ENCODE measurements at regions not wholly inside any gene's neighbourhood (a gene's known extent, or its start where the extent isn't known, plus 50 kb on each side); places are given as distances from the start of the nearest gene placed in this dataset.

- H3K27ac ChIP-seq (ENCODE audit: low read length): no peak overlapping the region
- WGBS (ENCODE audit: insufficient coverage, insufficient read length): no CpG with 5 or more reads among the region's 3 CpGs
Measured at GRCh38 chr3:181549266-181549665, 162.5 kb upstream of the SOX2 start.

GRCh38 chr3:181541414-181541813, 170.3 kb upstream of the SOX2 start:
- Histone ChIP-seq H3K27me3 (ENCODE audit: control insufficient read depth, insufficient read depth, low read length) (no peaks in the 10 kb centered on the region), H3K9me3 (ENCODE audit: control insufficient read depth, insufficient read depth, low read length) (no peaks in the 10 kb centered on the region), H3K4me3 (ENCODE audit: low read length) (no peak overlapping the region), H3K4me1 (ENCODE audit: control insufficient read depth, insufficient read depth, low read length) (no peaks in the 10 kb centered on the region), H3K36me3 (ENCODE audit: control insufficient read depth, insufficient read depth, low read length) (no peaks in the 10 kb centered on the region), H3K27ac (ENCODE audit: low read length) (no peak overlapping the region)
- WGBS (ENCODE audit: insufficient coverage, insufficient read length): no CpG with 5 or more reads among the region's 2 CpGs
- no peak for DNase-seq (ENCODE audit: low read depth, low spot score)

More at GRCh38 chr3:181549266-181549665, 162.5 kb upstream of the SOX2 start:
- H3K27me3 ChIP-seq (ENCODE audit: control insufficient read depth, insufficient read depth, low read length): no peaks in the 10 kb centered on the region
- H3K9me3 ChIP-seq (ENCODE audit: control insufficient read depth, insufficient read depth, low read length): no peaks in the 10 kb centered on the region
- no peaks in the 10 kb centered on the region for H3K36me3 ChIP-seq (ENCODE audit: control insufficient read depth, insufficient read depth, low read length)
- no peak overlapping the region for H3K4me3 ChIP-seq (ENCODE audit: low read length)
- no peak for DNase-seq (ENCODE audit: low read depth, low spot score)
- no peaks in the 10 kb centered on the region for H3K4me1 ChIP-seq (ENCODE audit: control insufficient read depth, insufficient read depth, low read length)

- Histone ChIP-seq H3K36me3 (ENCODE audit: control insufficient read depth, insufficient read depth, low read length) (no peaks in the 10 kb centered on the region), H3K9me3 (ENCODE audit: control insufficient read depth, insufficient read depth, low read length) (no peaks in the 10 kb centered on the region), H3K27me3 (ENCODE audit: control insufficient read depth, insufficient read depth, low read length) (no peaks in the 10 kb centered on the region), H3K4me3 (ENCODE audit: low read length) (no peak overlapping the region), H3K27ac (ENCODE audit: low read length) (no peak overlapping the region), H3K4me1 (ENCODE audit: control insufficient read depth, insufficient read depth, low read length) (peaks cover 1% of the 10 kb centered on the region; the same call in 1 of the 2 replicates)
- no CpG with 5 or more reads among the region's 3 CpGs for WGBS (ENCODE audit: insufficient coverage, insufficient read length)
- no peak for DNase-seq (ENCODE audit: low read depth, low spot score)
Measured at GRCh38 chr3:181534781-181535221, 176.9 kb upstream of the SOX2 start.

DNA sequence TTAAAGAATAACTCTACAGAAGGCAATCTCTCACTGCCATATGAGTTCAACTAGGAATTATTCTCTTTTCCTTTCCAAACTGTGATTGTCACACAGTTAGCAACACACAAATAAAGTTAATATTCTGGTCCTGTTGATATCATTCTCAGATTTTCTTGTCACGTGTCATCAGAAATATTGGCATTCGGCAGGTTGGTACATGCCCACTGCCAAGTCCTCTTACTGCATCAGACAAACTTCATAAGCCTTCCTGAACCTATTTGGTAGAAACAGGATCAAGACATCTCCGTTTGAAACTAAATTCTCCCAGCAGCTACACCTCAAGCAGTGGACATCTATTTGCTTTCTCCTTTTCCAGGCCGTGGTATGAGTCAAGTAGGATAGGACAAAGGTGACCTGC, 177.9 kb upstream of the SOX2 start:
- Histone ChIP-seq H3K36me3 (ENCODE audit: control insufficient read depth, insufficient read depth, low read length) (no peaks in the 10 kb centered on the region), H3K4me3 (ENCODE audit: low read length) (no peak overlapping the region)

GRCh38 chr3:181530584-181530983, 181.1 kb upstream of the SOX2 start:
- Histone ChIP-seq H3K27ac (ENCODE audit: low read length) (no peak overlapping the region), H3K36me3 (ENCODE audit: control insufficient read depth, insufficient read depth, low read length) (no peaks in the 10 kb centered on the region), H3K4me1 (ENCODE audit: control insufficient read depth, insufficient read depth, low read length) (peaks cover 1% of the 10 kb centered on the region; the same call in 1 of the 2 replicates), H3K9me3 (ENCODE audit: control insufficient read depth, insufficient read depth, low read length) (no peaks in the 10 kb centered on the region), H3K4me3 (ENCODE audit: low read length) (no peak overlapping the region), H3K27me3 (ENCODE audit: control insufficient read depth, insufficient read depth, low read length) (no peaks in the 10 kb centered on the region)
- DNase-seq (ENCODE audit: low read depth, low spot score): no peak

More for the DNA sequence above, 177.9 kb upstream of the SOX2 start:
- no CpG with 5 or more reads among the region's 4 CpGs for WGBS (ENCODE audit: insufficient coverage, insufficient read length)
- DNase-seq (ENCODE audit: low read depth, low spot score): no peak
- Histone ChIP-seq H3K4me1 (ENCODE audit: control insufficient read depth, insufficient read depth, low read length) (peaks cover 1% of the 10 kb centered on the region; the same call in 1 of the 2 replicates), H3K27ac (ENCODE audit: low read length) (no peak overlapping the region), H3K9me3 (ENCODE audit: control insufficient read depth, insufficient read depth, low read length) (no peaks in the 10 kb centered on the region), H3K27me3 (ENCODE audit: control insufficient read depth, insufficient read depth, low read length) (no peaks in the 10 kb centered on the region)

- WGBS (ENCODE audit: insufficient coverage, insufficient read length): no CpG with 5 or more reads among the region's 2 CpGs
- no peaks in the 10 kb centered on the region for H3K9me3 ChIP-seq (ENCODE audit: control insufficient read depth, insufficient read depth, low read length)
- H3K27ac ChIP-seq (ENCODE audit: low read length): no peak overlapping the region
- H3K36me3 ChIP-seq (ENCODE audit: control insufficient read depth, insufficient read depth, low read length): no peaks in the 10 kb centered on the region
- H3K4me3 ChIP-seq (ENCODE audit: low read length): no peak overlapping the region
- H3K4me1 ChIP-seq (ENCODE audit: control insufficient read depth, insufficient read depth, low read length): no peaks in the 10 kb centered on the region
- H3K27me3 ChIP-seq (ENCODE audit: control insufficient read depth, insufficient read depth, low read length): no peaks in the 10 kb centered on the region
- no peak for DNase-seq (ENCODE audit: low read depth, low spot score)
Measured at GRCh38 chr3:181521831-181522230, 189.9 kb upstream of the SOX2 start.

- no peak overlapping the region for H3K4me3 ChIP-seq (ENCODE audit: low read length)
- H3K4me1 ChIP-seq (ENCODE audit: control insufficient read depth, insufficient read depth, low read length): no peaks in the 10 kb centered on the region
- WGBS (ENCODE audit: insufficient coverage, insufficient read length): no CpG with 5 or more reads among the region's 3 CpGs
- H3K9me3 ChIP-seq (ENCODE audit: control insufficient read depth, insufficient read depth, low read length): no peaks in the 10 kb centered on the region
- H3K27me3 ChIP-seq (ENCODE audit: control insufficient read depth, insufficient read depth, low read length): no peaks in the 10 kb centered on the region
- H3K36me3 ChIP-seq (ENCODE audit: control insufficient read depth, insufficient read depth, low read length): no peaks in the 10 kb centered on the region
- no peak overlapping the region for H3K27ac ChIP-seq (ENCODE audit: low read length)
- DNase-seq (ENCODE audit: low read depth, low spot score): no peak
Measured at GRCh38 chr3:181518222-181518621, 193.5 kb upstream of the SOX2 start.

DNA sequence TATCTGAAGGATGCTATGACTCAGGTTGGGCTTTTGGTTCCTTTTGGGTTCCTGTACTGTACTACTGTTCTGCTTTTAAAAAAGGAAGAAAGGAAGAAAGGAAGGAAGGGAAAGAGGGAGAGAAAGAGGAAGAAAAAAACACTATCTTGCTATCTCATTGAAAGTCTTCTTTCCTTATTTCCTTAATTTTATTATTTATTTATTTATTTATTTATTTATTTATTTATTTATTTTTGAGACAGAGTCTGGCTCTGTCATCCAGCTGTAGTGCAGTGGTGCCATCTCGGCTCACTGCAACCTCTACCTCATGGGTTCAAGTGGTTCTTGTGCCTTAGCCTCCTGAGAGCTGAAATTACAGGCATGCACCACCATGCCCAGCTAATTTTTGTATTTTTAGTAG, 198.9 kb upstream of the SOX2 start:
- H3K9me3 ChIP-seq (ENCODE audit: control insufficient read depth, insufficient read depth, low read length): peaks cover 2% of the 10 kb centered on the region; the same call in 1 of the 2 replicates
- no peaks in the 10 kb centered on the region for H3K27me3 ChIP-seq (ENCODE audit: control insufficient read depth, insufficient read depth, low read length)
- no peaks in the 10 kb centered on the region for H3K4me1 ChIP-seq (ENCODE audit: control insufficient read depth, insufficient read depth, low read length)
- no CpG with 5 or more reads among the region's 1 CpG for WGBS (ENCODE audit: insufficient coverage, insufficient read length)
- H3K4me3 ChIP-seq (ENCODE audit: low read length): no peak overlapping the region
- DNase-seq (ENCODE audit: low read depth, low spot score): no peak
- no peaks in the 10 kb centered on the region for H3K36me3 ChIP-seq (ENCODE audit: control insufficient read depth, insufficient read depth, low read length)
- no peak overlapping the region for H3K27ac ChIP-seq (ENCODE audit: low read length)

DNA sequence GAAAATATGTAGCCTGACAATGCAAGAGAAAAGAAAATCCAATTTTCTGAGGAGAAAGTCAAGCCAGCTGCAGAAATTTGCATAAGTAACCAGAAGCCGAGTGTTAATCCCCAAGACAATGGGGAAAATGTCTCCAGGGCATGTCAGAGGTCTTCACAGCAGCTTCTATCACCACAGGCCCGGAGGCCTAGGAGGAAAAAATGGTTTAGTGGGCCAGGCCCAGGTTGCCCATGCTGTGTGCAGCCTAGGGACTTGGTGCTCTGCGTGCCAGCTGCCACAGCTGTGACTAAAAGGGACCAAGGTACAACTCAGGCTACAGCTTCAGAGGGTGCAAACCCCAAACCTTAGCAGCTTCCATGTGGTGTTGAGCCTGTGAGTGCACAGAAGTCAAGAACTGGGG, 201.2 kb upstream of the SOX2 start:
- DNase-seq (ENCODE audit: low read depth, low spot score): no peak
- Histone ChIP-seq H3K27ac (ENCODE audit: low read length) (no peak overlapping the region), H3K4me3 (ENCODE audit: low read length) (no peak overlapping the region), H3K36me3 (ENCODE audit: control insufficient read depth, insufficient read depth, low read length) (no peaks in the 10 kb centered on the region), H3K4me1 (ENCODE audit: control insufficient read depth, insufficient read depth, low read length) (no peaks in the 10 kb centered on the region), H3K9me3 (ENCODE audit: control insufficient read depth, insufficient read depth, low read length) (peaks cover 2% of the 10 kb centered on the region; the same call in 1 of the 2 replicates), H3K27me3 (ENCODE audit: control insufficient read depth, insufficient read depth, low read length) (no peaks in the 10 kb centered on the region)
- WGBS (ENCODE audit: insufficient coverage, insufficient read length): no CpG with 5 or more reads among the region's 3 CpGs

DNA sequence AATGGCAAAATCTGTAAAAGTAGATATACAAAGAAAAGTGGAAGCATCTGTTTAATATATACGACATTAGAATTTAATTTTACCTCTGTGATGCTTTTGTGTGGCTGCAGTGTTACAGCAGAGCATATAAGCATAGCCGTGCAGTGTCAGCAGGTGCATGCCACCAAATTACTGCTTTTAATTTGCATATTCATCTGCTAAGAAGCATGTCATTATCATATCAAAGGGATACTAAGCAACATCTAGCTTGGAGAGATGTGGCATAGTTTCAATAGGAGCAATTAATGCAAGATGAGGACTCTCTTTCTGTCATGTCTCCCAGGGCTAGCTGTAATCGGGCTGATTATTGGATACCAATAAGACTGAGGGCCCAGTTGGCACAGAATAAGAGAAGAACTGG, 214.4 kb upstream of the SOX2 start:
- H3K36me3 ChIP-seq (ENCODE audit: control insufficient read depth, insufficient read depth, low read length): no peaks in the 10 kb centered on the region
- 0 out of 2 replicates have a peak, but pooled peaks cover 1% of the 10 kb centered on the region for H3K4me1 ChIP-seq (ENCODE audit: control insufficient read depth, insufficient read depth, low read length)

GRCh38 chr3:181493423-181493822, 218.3 kb upstream of the SOX2 start:
- no peaks in the 10 kb centered on the region for H3K36me3 ChIP-seq (ENCODE audit: control insufficient read depth, insufficient read depth, low read length)
- H3K27ac ChIP-seq (ENCODE audit: low read length): no peak overlapping the region
- no peaks in the 10 kb centered on the region for H3K27me3 ChIP-seq (ENCODE audit: control insufficient read depth, insufficient read depth, low read length)
- no peaks in the 10 kb centered on the region for H3K9me3 ChIP-seq (ENCODE audit: control insufficient read depth, insufficient read depth, low read length)
- no CpG with 5 or more reads among the region's 3 CpGs for WGBS (ENCODE audit: insufficient coverage, insufficient read length)
- no peak for DNase-seq (ENCODE audit: low read depth, low spot score)
- 0 out of 2 replicates have a peak, but pooled peaks cover 1% of the 10 kb centered on the region for H3K4me1 ChIP-seq (ENCODE audit: control insufficient read depth, insufficient read depth, low read length)
- no peak overlapping the region for H3K4me3 ChIP-seq (ENCODE audit: low read length)

More for the DNA sequence above, 214.4 kb upstream of the SOX2 start:
- Histone ChIP-seq H3K4me3 (ENCODE audit: low read length) (no peak overlapping the region), H3K27ac (ENCODE audit: low read length) (no peak overlapping the region), H3K27me3 (ENCODE audit: control insufficient read depth, insufficient read depth, low read length) (no peaks in the 10 kb centered on the region), H3K9me3 (ENCODE audit: control insufficient read depth, insufficient read depth, low read length) (no peaks in the 10 kb centered on the region)
- DNase-seq (ENCODE audit: low read depth, low spot score): no peak
- WGBS (ENCODE audit: insufficient coverage, insufficient read length): no CpG with 5 or more reads among the region's 3 CpGs
